GM06990 (cell line): ENCODE measurements at regions not wholly inside any gene's neighbourhood (a gene's known extent, or its start where the extent isn't known, plus 50 kb on each side); places are given as distances from the start of the nearest gene placed in this dataset.

Experiments
- DNase-seq: peaks from one replicate; pipeline ENCODE4 v3.0.0-alpha.2; 2011; ENCODE audit not compliant: insufficient read length; ENCODE audit errors: extremely low read depth
- H3K27me3 ChIP-seq: replicated peaks from 2 replicates; pipeline ENCODE4 v1.6.0; 2011; ENCODE audit warnings: low read length; ENCODE audit not compliant: control insufficient read depth, insufficient read depth
- H3K36me3 ChIP-seq: 2 replicates; pipeline ENCODE4 v1.5.1; 2011; ENCODE audit warnings: low read length; ENCODE audit not compliant: control insufficient read depth, insufficient read depth
- H3K4me3 ChIP-seq: replicated peaks from 2 replicates; pipeline ENCODE4 v1.5.1; 2011; ENCODE audit warnings: low read depth, mild to moderate bottlenecking, control low read depth, low read length
- TF ChIP-seq, protein P1 (sequence below): IDR thresholded peaks from 2 replicates; pipeline ENCODE4 v1.5.1; 2011; ENCODE audit warnings: low read length, control low read depth, mild to moderate bottlenecking, inconsistent platforms; ENCODE audit not compliant: insufficient read depth, poor library complexity, severe bottlenecking

DNA sequence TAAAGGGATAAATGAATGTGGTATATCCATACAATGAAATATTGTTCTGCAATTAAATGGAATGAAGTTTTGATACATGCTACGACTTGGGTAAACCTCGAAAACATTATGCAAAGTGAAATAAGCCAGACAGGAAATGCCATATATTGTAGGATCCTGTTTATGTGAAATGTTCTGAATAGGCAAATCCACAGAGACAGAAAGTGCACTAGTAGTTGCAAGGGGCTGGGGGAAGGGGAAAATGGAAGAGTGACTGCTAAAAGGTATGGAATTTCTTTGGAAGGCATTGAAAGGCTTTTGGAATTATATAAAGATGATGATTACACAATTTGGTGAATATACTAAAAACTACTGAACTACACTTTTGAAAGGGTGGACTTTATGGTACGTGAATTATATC lies 97.0 kb downstream of the FOXD1 start:
- no peak overlapping the region for H3K4me3 ChIP-seq
- H3K27me3 ChIP-seq: no peaks in the 10 kb centered on the region
- H3K36me3 ChIP-seq: no peaks in the 10 kb centered on the region
- no peak for DNase-seq
- TF ChIP-seq, protein P1, sequence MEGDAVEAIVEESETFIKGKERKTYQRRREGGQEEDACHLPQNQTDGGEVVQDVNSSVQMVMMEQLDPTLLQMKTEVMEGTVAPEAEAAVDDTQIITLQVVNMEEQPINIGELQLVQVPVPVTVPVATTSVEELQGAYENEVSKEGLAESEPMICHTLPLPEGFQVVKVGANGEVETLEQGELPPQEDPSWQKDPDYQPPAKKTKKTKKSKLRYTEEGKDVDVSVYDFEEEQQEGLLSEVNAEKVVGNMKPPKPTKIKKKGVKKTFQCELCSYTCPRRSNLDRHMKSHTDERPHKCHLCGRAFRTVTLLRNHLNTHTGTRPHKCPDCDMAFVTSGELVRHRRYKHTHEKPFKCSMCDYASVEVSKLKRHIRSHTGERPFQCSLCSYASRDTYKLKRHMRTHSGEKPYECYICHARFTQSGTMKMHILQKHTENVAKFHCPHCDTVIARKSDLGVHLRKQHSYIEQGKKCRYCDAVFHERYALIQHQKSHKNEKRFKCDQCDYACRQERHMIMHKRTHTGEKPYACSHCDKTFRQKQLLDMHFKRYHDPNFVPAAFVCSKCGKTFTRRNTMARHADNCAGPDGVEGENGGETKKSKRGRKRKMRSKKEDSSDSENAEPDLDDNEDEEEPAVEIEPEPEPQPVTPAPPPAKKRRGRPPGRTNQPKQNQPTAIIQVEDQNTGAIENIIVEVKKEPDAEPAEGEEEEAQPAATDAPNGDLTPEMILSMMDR: no peak

DNA sequence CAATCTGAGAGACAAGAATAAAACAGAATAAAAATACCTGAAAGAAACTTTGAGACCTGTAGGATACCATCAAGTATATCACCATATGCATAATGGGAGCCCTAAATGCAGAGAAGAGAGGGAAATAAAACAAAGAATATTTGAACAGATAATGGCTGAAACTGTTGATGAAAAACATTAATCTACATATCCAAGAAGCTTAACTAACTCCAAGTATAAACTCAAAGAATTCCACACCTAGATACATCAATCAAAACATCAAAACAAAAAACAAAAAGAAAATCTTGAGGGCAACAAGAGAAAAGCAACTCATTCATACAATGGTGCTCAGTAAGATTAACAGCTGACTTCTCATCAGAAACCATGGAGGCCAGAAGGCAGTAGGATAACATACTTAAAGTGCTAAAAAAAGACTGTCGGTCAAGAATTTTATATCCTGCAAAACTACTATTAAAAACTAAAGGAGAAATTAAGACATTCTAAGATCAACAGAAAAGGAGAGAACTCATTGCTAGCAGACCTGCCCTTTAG lies 101.6 kb downstream of the FOXD1 start:
- DNase-seq: no peak
- TF ChIP-seq, protein P1: no peak
- H3K4me3 ChIP-seq: no peak overlapping the region
- no peaks in the 10 kb centered on the region for H3K36me3 ChIP-seq
- no peaks in the 10 kb centered on the region; the same call in 1 of the 2 replicates for H3K27me3 ChIP-seq

DNA sequence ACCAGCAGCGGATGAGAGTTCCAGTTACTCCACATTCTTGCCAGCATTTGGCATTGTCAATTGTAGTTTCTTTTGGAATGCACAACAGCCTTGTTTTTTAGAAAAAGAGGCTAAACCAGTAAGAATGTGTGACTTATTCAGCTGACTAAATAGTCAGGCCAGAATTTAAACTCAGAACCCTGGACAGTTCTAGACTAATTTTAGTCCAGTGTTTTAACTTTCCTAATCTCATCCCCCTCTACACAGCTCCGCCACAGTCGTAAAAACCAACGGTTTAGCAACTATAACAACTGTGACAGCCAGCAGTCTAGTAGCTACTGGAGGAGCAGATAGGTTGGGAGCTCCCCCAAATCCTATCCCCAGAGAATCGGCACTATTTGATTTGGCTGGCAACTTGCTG lies 103.7 kb downstream of the FOXD1 start:
- TF ChIP-seq, protein P1: no peak
- Histone ChIP-seq H3K36me3 (no peaks in the 10 kb centered on the region), H3K27me3 (no peaks in the 10 kb centered on the region; the same call in 1 of the 2 replicates), H3K4me3 (no peak overlapping the region)
- no peak for DNase-seq

DNA sequence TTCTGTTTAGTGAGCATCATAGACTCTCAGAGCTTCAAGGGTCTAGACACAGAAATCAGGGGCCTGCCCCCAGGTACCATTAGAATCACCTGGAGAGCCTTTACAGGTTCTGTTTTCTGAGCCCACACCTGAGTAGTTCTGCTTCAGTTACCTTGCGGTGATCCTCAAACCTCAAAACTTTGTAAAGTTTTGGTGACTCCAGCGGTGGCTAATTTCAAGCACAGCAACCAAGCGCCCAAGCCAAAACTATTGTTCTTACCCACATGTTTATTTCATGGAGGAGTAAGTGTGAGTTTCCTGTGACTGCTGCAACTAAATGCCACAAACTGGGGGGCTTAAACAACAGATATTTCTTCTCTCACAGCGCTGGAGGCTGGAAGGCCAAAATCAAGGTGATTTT lies 108.9 kb downstream of the FOXD1 start:
- no peak for DNase-seq
- no peak overlapping the region for H3K4me3 ChIP-seq
- no peaks in the 10 kb centered on the region for H3K36me3 ChIP-seq
- TF ChIP-seq, protein P1: no peak
- peaks cover 2% of the 10 kb centered on the region for H3K27me3 ChIP-seq

DNA sequence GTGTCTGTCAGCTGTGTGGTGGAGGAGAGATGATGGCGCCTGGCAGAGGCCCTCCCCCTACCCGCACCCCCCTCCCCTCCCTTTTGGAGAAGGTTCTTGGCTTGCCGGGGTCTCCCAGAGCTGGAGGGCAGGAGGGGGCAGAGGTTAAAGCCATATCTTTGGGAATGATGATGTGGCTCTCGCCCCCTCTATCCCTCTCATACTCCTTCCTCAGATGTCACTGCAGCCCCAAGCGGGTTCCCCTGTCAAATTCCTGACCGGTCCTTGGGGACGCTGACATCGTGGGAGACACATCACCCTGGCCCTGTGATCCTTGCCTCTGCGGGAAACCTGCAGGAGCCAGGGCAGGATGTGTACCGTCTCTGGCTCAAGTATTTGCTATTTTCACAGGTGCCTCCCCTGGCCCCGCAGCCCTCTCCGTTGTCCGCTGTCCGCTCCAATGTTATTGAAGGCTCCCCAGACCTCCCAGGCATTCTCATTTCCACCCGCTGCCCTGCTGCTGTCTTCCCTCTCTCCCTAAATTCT lies 109.5 kb downstream of the FOXD1 start:
- TF ChIP-seq, protein P1: no peak
- no peaks in the 10 kb centered on the region for H3K36me3 ChIP-seq
- peaks cover 2% of the 10 kb centered on the region for H3K27me3 ChIP-seq
- DNase-seq: no peak
- H3K4me3 ChIP-seq: no peak overlapping the region
